ENCODE measurements at regions not wholly inside any gene's neighbourhood (a gene's known extent, or its start where the extent isn't known, plus 50 kb on each side); places are given as distances from the start of the nearest gene placed in this dataset.

DNA sequence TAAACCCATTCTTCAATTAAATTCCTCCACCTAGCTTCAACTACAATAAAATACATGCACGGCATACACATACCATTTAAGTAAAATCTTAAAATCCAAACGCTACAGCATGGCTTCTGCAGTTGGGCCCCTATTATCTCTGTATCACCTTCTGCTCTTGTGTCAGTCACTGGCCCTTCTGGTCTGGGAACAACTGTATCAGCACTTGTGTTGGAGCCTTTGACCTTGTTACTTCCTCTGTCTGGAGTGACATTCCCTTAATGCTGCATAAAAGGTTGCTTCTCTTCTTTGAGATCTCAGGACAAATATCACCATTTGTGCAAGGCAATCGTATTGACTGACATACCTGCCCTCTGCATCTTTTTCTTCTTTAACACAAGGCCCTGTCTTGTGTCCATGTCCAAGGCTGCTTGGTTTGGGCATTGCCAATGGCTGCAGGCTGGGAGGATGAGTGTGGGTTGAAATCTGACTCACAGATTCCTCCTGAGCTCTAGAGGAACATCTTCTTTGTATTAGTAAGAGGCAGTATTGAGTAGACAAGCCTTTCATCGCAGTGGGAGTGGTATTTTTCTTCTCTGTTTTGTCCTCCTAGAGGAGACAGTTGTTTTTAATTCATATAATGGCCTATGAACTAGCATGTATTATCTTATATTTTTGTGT, 267.8 kb upstream of the TRIB2 start:
- H3K4me3 ChIP-seq = no peak overlapping the region
- no peaks in the 10 kb centered on the region for H3K4me1 ChIP-seq
- no peak overlapping the region for H3K27ac ChIP-seq
- no peak for TF ChIP-seq POLR2A (IDR thresholded peaks at IDR 0.05)
- TF ChIP-seq, protein P1, sequence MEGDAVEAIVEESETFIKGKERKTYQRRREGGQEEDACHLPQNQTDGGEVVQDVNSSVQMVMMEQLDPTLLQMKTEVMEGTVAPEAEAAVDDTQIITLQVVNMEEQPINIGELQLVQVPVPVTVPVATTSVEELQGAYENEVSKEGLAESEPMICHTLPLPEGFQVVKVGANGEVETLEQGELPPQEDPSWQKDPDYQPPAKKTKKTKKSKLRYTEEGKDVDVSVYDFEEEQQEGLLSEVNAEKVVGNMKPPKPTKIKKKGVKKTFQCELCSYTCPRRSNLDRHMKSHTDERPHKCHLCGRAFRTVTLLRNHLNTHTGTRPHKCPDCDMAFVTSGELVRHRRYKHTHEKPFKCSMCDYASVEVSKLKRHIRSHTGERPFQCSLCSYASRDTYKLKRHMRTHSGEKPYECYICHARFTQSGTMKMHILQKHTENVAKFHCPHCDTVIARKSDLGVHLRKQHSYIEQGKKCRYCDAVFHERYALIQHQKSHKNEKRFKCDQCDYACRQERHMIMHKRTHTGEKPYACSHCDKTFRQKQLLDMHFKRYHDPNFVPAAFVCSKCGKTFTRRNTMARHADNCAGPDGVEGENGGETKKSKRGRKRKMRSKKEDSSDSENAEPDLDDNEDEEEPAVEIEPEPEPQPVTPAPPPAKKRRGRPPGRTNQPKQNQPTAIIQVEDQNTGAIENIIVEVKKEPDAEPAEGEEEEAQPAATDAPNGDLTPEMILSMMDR (IDR thresholded peaks at IDR 0.05) = no peak
- DNase-seq = no peak
- no peaks in the 10 kb centered on the region for H3K9me3 ChIP-seq
- H3K27me3 ChIP-seq = no peaks in the 10 kb centered on the region
- no peaks in the 10 kb centered on the region for H3K36me3 ChIP-seq

DNA sequence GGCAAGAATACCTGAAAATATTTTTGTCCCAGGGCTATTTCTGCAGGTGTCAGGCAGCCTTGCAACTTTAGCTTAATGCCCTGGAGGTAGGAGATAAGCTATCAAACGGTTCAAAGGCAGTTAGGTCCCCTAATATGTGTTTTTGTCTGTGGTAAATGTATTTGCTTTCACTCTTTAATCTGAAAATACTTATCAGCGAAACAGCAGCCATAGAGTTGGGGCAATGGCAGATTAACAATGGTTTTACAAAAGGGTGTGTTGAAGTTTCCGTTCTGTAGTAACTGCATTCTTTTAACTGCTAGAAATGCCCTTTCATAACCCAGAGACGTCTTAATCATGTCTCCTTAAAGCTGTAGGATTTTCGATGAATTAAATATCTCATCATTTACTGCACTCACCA, 265.0 kb upstream of the TRIB2 start:
- Histone ChIP-seq H3K27me3 (no peaks in the 10 kb centered on the region), H3K27ac (peak overlapping the region in 2 of 4 donors; percentile 2 to 24), H3K9me3 (no peaks in the 10 kb centered on the region), H3K4me3 (no peak overlapping the region), H3K36me3 (no peaks in the 10 kb centered on the region), H3K4me1 (no peaks in the 10 kb centered on the region)
- DNase-seq = no peak
- TF ChIP-seq, protein P1 (IDR thresholded peaks at IDR 0.05) = no peak
- TF ChIP-seq POLR2A (IDR thresholded peaks at IDR 0.05) = no peak

DNA sequence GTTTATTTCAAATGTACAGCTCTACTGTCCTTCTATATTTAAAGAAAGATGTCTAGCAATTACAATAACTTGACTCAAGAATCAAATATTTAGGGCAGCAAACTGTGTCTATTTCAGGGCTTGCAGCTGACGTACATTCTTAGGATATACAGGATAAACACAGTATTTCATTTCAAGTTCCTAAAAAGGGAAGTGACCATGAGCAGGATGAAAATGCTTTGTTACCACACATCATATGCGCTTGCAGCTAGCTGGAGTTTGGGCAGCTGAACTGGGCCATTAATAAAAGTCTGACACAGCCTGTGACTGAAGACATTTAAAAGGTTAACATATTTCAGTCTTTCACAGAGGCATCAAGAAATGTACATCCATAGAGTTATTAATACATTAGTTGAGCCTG, 264.6 kb upstream of the TRIB2 start:
- H3K4me3 ChIP-seq = no peak overlapping the region
- peak overlapping the region in 2 of 4 donors; percentile 2 to 24 for H3K27ac ChIP-seq
- H3K9me3 ChIP-seq = no peaks in the 10 kb centered on the region
- no peaks in the 10 kb centered on the region for H3K4me1 ChIP-seq
- H3K36me3 ChIP-seq = no peaks in the 10 kb centered on the region
- DNase-seq = no peak
- TF ChIP-seq POLR2A (IDR thresholded peaks at IDR 0.05) = no peak
- TF ChIP-seq, protein P1 (IDR thresholded peaks at IDR 0.05) = no peak
- H3K27me3 ChIP-seq = no peaks in the 10 kb centered on the region

DNA sequence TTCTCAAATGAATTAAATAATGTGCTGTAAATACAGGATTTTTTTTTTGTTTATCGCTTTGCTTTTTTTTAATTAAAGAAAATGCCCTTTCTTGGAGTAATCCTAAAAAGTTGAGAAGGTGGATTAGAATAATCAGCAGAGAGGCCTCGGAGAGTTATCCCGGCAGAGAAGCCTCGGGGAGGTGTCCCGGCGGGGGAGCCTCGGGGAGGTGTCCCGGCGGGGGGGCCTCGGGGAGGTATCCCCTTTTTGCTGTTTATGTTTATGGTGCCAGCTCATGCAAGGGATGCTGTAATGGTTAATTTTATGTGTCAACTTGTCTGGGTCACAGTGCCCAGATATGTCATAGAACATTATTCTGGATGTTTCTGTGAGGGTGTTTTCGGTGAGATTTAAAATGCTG, 263.0 kb upstream of the TRIB2 start:
- Histone ChIP-seq H3K36me3 (no peaks in the 10 kb centered on the region), H3K9me3 (no peaks in the 10 kb centered on the region), H3K4me3 (no peak overlapping the region), H3K4me1 (no peaks in the 10 kb centered on the region), H3K27ac (no peak overlapping the region), H3K27me3 (no peaks in the 10 kb centered on the region)
- no peak for DNase-seq
- no peak for TF ChIP-seq POLR2A (IDR thresholded peaks at IDR 0.05)
- TF ChIP-seq, protein P1 (IDR thresholded peaks at IDR 0.05) = no peak

DNA sequence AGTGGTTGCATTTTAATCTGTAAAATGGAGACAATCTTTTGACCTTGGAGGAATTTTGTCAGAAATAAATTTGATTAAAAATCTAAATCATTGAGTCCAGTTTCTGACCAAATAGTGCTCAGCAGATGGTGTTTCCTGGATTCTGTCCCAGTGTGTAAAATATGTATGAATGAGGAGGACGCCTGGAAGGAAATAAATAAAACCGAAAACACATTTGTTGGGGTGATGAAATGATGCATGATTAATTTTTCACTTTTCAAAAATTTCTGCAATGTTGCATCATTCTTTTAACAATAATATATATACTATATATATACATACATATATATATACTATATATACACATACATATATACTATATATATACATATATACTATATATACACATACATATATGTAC, 261.1 kb upstream of the TRIB2 start:
- no peak overlapping the region for H3K27ac ChIP-seq
- no peak overlapping the region for H3K4me3 ChIP-seq
- no peaks in the 10 kb centered on the region for H3K4me1 ChIP-seq
- no peaks in the 10 kb centered on the region for H3K36me3 ChIP-seq
- H3K27me3 ChIP-seq = no peaks in the 10 kb centered on the region
- no peak for DNase-seq
- no peak for TF ChIP-seq POLR2A (IDR thresholded peaks at IDR 0.05)
- TF ChIP-seq, protein P1 (IDR thresholded peaks at IDR 0.05) = no peak
- no peaks in the 10 kb centered on the region for H3K9me3 ChIP-seq

Data from Peyer's patch (tissue), 4 donors.